Muscle of leg (tissue), 3 donors: ENCODE measurements at regions not wholly inside any gene's neighbourhood (a gene's known extent, or its start where the extent isn't known, plus 50 kb on each side); places are given as distances from the start of the nearest gene placed in this dataset.

ENCODE experiments used
- DNase-seq: peaks from one replicate; pipeline ENCODE4 v3.0.0; 2013
- H3K27ac ChIP-seq: one replicate; pipeline ENCODE4 v1.5.1; 2013; ENCODE audit warnings: mild to moderate bottlenecking, low read length, control low read depth
- H3K27me3 ChIP-seq: one replicate; pipeline ENCODE4 v1.6.1; 2013; ENCODE audit warnings: low read length; ENCODE audit not compliant: control insufficient read depth, insufficient read depth
- H3K36me3 ChIP-seq: one replicate; pipeline ENCODE4 v1.6.1; 2013; ENCODE audit warnings: low read length; ENCODE audit not compliant: control insufficient read depth, insufficient read depth
- H3K4me1 ChIP-seq: one replicate; pipeline ENCODE4 v1.6.1; 2013; ENCODE audit warnings: low read length; ENCODE audit not compliant: control insufficient read depth, insufficient read depth
- H3K4me3 ChIP-seq: one replicate; pipeline ENCODE4 v1.5.1; 2013; ENCODE audit warnings: low read length, control low read depth
- H3K9me3 ChIP-seq: replicated peaks from 2 replicates; pipeline ENCODE4 v1.6.1; 2013; ENCODE audit warnings: low read depth, low read length; ENCODE audit not compliant: control insufficient read depth
- WGBS: methylation state at CpG from one replicate; pipeline ENCODE4 v1.1.5; 2013; ENCODE audit warnings: missing lambda C conversion rate; ENCODE audit not compliant: insufficient coverage; 5-methylcytosine and 5-hydroxymethylcytosine counted together

- no peak overlapping the region for H3K4me3 ChIP-seq
- no peak overlapping the region for H3K27ac ChIP-seq
- no peaks in the 10 kb centered on the region for H3K36me3 ChIP-seq
- H3K4me1 ChIP-seq = no peaks in the 10 kb centered on the region
- no peaks in the 10 kb centered on the region for H3K27me3 ChIP-seq
- H3K9me3 ChIP-seq = no peaks in the 10 kb centered on the region
- WGBS = 28% methylated on average over 2 of the region's 13 CpGs
- no peak for DNase-seq
Measured at GRCh38 chr10:1932692-1933094, 195.4 kb upstream of the ADARB2 start.

GRCh38 chr10:1928606-1929005 lies 191.3 kb upstream of the ADARB2 start:
- H3K27me3 ChIP-seq = no peaks in the 10 kb centered on the region
- H3K27ac ChIP-seq = no peak overlapping the region
- H3K9me3 ChIP-seq = no peaks in the 10 kb centered on the region
- no peak for DNase-seq
- H3K4me3 ChIP-seq = no peak overlapping the region
- H3K4me1 ChIP-seq = no peaks in the 10 kb centered on the region
- 85% methylated on average over 3 of the region's 7 CpGs for WGBS
- no peaks in the 10 kb centered on the region for H3K36me3 ChIP-seq

DNA sequence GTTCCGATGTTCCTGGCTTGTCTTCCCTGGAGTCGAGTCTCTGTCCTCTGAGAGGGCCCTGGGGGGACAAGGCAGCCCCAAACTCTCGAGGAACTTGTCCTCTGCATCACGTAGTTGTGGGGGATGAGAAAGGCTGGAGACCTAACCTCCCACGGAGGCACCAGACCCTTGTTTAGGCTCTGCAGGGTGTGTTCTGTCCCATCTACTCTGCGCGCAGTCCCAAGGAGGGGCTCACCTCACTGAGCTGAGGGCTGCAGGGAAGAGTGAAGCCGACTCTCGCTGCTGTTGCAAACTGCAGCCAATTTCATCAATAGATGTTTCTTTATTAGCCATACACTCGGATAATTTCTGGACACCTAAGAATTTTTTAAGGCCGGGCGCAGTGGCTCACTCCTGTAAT lies 186.7 kb upstream of the ADARB2 start:
- 93% methylated on average over 6 of the region's 12 CpGs for WGBS
- Histone ChIP-seq H3K9me3 (no peaks in the 10 kb centered on the region), H3K27ac (no peak overlapping the region), H3K4me3 (no peak overlapping the region), H3K36me3 (no peaks in the 10 kb centered on the region), H3K4me1 (no peaks in the 10 kb centered on the region), H3K27me3 (no peaks in the 10 kb centered on the region)
- no peak for DNase-seq

DNA sequence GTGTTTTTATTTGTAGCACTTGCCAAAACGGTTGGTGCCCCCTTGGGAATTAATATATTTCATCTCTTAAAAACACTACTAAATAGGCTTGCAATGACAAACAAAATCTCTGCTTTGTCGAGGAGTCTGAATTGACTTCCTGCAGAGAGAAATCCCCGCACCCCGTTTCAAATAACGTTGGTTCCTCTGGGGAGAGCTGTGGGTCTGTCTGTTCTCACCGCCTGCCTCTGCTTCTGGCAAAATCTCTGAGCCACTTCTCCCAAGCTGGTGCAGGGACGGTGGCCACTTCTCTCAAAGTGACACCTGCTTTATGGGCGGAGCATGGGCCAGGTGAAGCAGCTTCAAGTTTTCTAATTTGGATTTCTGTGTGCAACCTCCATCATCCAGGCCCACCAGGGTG lies 186.3 kb upstream of the ADARB2 start:
- H3K27ac ChIP-seq = no peak overlapping the region
- 31% methylated on average over 7 of the region's 8 CpGs for WGBS
- no peaks in the 10 kb centered on the region for H3K27me3 ChIP-seq
- no peak for DNase-seq
- H3K9me3 ChIP-seq = no peaks in the 10 kb centered on the region
- no peaks in the 10 kb centered on the region for H3K4me1 ChIP-seq
- no peak overlapping the region for H3K4me3 ChIP-seq
- H3K36me3 ChIP-seq = no peaks in the 10 kb centered on the region

- Histone ChIP-seq H3K9me3 (no peaks in the 10 kb centered on the region), H3K27ac (no peak overlapping the region), H3K36me3 (no peaks in the 10 kb centered on the region), H3K27me3 (no peaks in the 10 kb centered on the region), H3K4me3 (no peak overlapping the region), H3K4me1 (no peaks in the 10 kb centered on the region)
- DNase-seq = no peak
- 43% methylated on average over 1 of the region's 4 CpGs for WGBS
Measured at GRCh38 chr10:1920941-1921340, 183.6 kb upstream of the ADARB2 start.

DNA sequence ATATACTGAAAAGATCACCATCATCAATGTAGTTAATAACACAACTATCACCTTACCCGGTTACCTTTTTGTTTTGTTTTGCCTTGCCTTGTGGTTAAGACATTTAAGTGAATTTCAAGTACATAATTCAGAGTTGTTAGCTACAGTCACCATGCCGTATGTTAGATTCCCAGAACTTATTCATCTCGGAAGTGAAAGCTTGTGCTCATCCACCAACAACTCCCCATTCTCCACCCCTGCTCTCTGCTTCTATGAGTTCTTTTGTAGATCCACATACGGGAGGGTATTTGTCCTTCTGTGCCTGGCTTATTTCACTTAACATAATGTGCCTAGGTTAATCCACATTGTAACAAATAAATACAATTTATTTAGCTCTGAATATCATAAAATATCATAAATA lies 182.8 kb upstream of the ADARB2 start:
- H3K27ac ChIP-seq = no peak overlapping the region
- 0% methylated on average over 1 of the region's 4 CpGs for WGBS
- no peaks in the 10 kb centered on the region for H3K36me3 ChIP-seq

DNA sequence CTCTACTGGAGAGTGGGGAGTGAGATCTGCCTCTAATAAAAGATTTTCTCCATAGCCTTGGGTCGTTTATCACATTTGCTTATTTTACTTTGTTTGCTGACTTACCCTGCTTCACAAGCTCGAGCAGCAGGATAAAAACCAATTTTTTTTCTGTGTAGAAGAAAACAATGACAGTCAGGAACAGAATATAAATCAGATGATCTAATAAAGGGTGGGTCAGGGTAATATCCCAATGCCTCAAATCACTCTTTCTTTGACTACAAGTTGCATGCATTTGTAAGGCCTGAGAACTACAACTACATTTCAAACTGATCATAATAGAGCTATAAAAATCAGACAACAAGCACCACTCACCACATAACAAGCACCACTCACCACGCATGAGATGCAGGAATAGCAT lies 174.4 kb upstream of the ADARB2 start:
- Histone ChIP-seq H3K4me1 (no peaks in the 10 kb centered on the region), H3K36me3 (no peaks in the 10 kb centered on the region), H3K27ac (no peak overlapping the region), H3K27me3 (no peaks in the 10 kb centered on the region), H3K9me3 (no peaks in the 10 kb centered on the region), H3K4me3 (no peak overlapping the region)
- DNase-seq = no peak
- WGBS = no CpG with 5 or more reads among the region's 3 CpGs

More for the DNA sequence above, 182.8 kb upstream of the ADARB2 start:
- Histone ChIP-seq H3K4me3 (no peak overlapping the region), H3K27me3 (no peaks in the 10 kb centered on the region), H3K4me1 (no peaks in the 10 kb centered on the region), H3K9me3 (no peaks in the 10 kb centered on the region)
- no peak for DNase-seq

DNA sequence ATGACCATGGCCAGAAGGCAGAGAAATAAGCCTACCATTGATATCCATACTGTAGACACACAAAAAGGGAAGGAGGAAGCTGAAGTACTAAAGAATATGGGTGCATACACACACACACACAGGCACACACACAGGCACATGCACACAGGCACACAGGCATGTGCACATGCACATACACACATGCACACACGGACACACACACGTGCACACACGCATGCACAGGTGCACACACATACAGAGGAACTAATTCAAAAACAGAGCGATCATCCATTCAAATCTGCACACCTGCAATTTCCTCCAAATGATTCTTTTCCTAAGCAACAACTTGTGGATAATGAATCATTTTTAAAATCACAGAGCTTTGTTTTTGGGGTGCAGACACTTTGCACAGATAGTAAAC lies 166.7 kb upstream of the ADARB2 start:
- no peak for DNase-seq
- 69% methylated on average over 3 of the region's 4 CpGs for WGBS
- Histone ChIP-seq H3K27ac (no peak overlapping the region), H3K9me3 (no peaks in the 10 kb centered on the region), H3K27me3 (no peaks in the 10 kb centered on the region), H3K4me1 (no peaks in the 10 kb centered on the region), H3K36me3 (no peaks in the 10 kb centered on the region), H3K4me3 (no peak overlapping the region)

DNA sequence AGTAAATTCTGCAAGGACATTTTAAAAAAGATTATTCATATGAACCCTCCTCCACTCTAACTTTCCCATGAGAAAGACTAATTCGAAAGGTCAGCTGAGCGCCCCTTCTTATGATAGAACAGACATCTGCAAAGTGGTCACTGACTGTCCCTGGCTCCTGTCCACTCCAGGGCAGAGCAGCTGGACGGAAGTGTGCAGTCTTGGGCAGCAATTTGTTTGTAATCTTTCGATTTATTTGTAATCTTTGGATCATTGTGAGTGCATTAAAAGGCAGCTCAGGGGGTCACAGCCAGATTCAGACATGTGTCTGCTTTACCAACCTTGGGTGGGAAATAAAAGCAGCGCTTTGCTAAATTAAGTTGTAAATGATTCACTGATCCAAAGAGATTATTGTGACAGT lies 158.8 kb upstream of the ADARB2 start:
- H3K36me3 ChIP-seq = no peaks in the 10 kb centered on the region
- H3K27ac ChIP-seq = no peak overlapping the region
- H3K4me1 ChIP-seq = no peaks in the 10 kb centered on the region
- no peak for DNase-seq
- no peaks in the 10 kb centered on the region for H3K9me3 ChIP-seq
- no peak overlapping the region for H3K4me3 ChIP-seq
- H3K27me3 ChIP-seq = no peaks in the 10 kb centered on the region
- WGBS = 55% methylated on average over 5 of the region's 5 CpGs

- Histone ChIP-seq H3K4me3 (no peak overlapping the region), H3K27me3 (no peaks in the 10 kb centered on the region), H3K9me3 (no peaks in the 10 kb centered on the region), H3K27ac (no peak overlapping the region), H3K36me3 (no peaks in the 10 kb centered on the region), H3K4me1 (no peaks in the 10 kb centered on the region)
- 67% methylated on average over 1 of the region's 9 CpGs for WGBS
- DNase-seq = no peak
Measured at GRCh38 chr10:1895691-1896090, 158.4 kb upstream of the ADARB2 start.

DNA sequence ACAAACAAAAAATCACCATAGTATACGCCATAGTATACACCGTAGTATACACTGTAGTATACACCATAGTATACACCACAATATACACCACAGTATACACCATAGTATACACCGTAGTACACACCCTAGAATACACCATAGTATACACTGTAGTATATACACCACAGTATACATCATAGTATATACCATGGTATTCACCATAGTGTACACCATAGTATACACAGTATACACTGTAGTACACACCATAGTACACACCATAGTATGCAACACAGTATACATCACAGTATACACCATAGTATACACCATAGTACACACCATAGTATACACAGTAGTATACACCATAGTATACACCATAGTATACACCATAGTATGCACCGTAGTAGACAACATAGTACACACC lies 157.6 kb upstream of the ADARB2 start:
- no peaks in the 10 kb centered on the region for H3K36me3 ChIP-seq

More for the DNA sequence above, 157.6 kb upstream of the ADARB2 start:
- H3K9me3 ChIP-seq = no peaks in the 10 kb centered on the region
- DNase-seq = no peak
- H3K27me3 ChIP-seq = no peaks in the 10 kb centered on the region
- no peak overlapping the region for H3K4me3 ChIP-seq
- H3K4me1 ChIP-seq = no peaks in the 10 kb centered on the region
- no peak overlapping the region for H3K27ac ChIP-seq
- 100% methylated on average over 2 of the region's 4 CpGs for WGBS
